HL-60 (cell line): ENCODE measurements at regions not wholly inside any gene's neighbourhood (a gene's known extent, or its start where the extent isn't known, plus 50 kb on each side); places are given as distances from the start of the nearest gene placed in this dataset.

Experiments
- DNase-seq, 2 experiments: peaks; one replicate each; pipeline ENCODE4 v3.0.0-alpha.2; 2010 to 2020; ENCODE audit warnings: low read depth in 1 of 2, low spot score in 1 of 2
- H3K27ac ChIP-seq: fragments of 250-450 bp; sonication (Bioruptor Pico); replicated peaks from 2 replicates; pipeline ENCODE4 v1.5.1; 2020; ENCODE audit warnings: mild to moderate bottlenecking, moderate library complexity
- H3K27me3 ChIP-seq: fragments of 250-450 bp; sonication (Bioruptor Pico); 2 replicates; pipeline ENCODE4 v1.5.1; 2021; ENCODE audit warnings: mild to moderate bottlenecking, moderate library complexity; ENCODE audit not compliant: insufficient read depth, poor library complexity, severe bottlenecking
- H3K4me3 ChIP-seq: replicated peaks from 2 replicates; pipeline ENCODE4 v1.5.1; 2011; ENCODE audit warnings: mild to moderate bottlenecking, control low read depth, low read length; ENCODE audit not compliant: insufficient read depth
- GABPA ChIP-seq: IDR thresholded peaks from 2 replicates; pipeline ENCODE4 v1.6.1; 2012; ENCODE audit warnings: low read depth
- POLR2AphosphoS5 ChIP-seq: IDR thresholded peaks from 2 replicates; pipeline ENCODE4 v1.6.1; 2012; ENCODE audit warnings: low read depth
- SPI1 ChIP-seq: IDR thresholded peaks from 2 replicates; pipeline ENCODE4 v1.6.1; 2012; ENCODE audit warnings: low read depth, mild to moderate bottlenecking, borderline replicate concordance
- TF ChIP-seq, protein P1 (sequence below): IDR thresholded peaks from 2 replicates; pipeline ENCODE4 v1.6.1; 2012; ENCODE audit warnings: low read depth; ENCODE audit not compliant: insufficient replicate concordance
- TF ChIP-seq, protein P2 (sequence below): IDR thresholded peaks from one replicate; pipeline ENCODE4 v1.5.1; 2011; ENCODE audit warnings: low read length, control low read depth, inconsistent platforms; ENCODE audit not compliant: insufficient read depth

DNA sequence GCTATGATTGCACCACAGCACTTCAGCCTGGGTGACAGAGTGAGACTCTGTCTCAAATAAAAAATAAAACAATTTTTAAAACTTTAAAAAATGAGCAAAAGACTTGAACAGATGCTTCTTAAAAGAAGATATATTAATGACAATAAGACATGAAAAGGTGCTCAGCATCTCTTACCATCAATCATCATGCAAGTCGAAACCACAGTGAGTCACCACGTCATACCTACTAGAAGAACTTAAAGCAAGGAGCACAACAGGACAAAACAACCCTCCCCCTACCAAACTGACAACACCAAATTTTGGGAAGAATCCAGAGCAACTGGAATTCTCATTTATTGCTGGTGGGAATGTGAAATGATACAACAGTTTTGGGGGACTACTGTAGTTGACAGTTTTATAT is 251.6 kb downstream of the BCL2 start:
- TF ChIP-seq GABPA = no peak
- TF ChIP-seq POLR2AphosphoS5 = no peak
- TF ChIP-seq SPI1 = no peak
- TF ChIP-seq, protein P1, sequence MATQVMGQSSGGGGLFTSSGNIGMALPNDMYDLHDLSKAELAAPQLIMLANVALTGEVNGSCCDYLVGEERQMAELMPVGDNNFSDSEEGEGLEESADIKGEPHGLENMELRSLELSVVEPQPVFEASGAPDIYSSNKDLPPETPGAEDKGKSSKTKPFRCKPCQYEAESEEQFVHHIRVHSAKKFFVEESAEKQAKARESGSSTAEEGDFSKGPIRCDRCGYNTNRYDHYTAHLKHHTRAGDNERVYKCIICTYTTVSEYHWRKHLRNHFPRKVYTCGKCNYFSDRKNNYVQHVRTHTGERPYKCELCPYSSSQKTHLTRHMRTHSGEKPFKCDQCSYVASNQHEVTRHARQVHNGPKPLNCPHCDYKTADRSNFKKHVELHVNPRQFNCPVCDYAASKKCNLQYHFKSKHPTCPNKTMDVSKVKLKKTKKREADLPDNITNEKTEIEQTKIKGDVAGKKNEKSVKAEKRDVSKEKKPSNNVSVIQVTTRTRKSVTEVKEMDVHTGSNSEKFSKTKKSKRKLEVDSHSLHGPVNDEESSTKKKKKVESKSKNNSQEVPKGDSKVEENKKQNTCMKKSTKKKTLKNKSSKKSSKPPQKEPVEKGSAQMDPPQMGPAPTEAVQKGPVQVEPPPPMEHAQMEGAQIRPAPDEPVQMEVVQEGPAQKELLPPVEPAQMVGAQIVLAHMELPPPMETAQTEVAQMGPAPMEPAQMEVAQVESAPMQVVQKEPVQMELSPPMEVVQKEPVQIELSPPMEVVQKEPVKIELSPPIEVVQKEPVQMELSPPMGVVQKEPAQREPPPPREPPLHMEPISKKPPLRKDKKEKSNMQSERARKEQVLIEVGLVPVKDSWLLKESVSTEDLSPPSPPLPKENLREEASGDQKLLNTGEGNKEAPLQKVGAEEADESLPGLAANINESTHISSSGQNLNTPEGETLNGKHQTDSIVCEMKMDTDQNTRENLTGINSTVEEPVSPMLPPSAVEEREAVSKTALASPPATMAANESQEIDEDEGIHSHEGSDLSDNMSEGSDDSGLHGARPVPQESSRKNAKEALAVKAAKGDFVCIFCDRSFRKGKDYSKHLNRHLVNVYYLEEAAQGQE = no peak
- TF ChIP-seq, protein P2, sequence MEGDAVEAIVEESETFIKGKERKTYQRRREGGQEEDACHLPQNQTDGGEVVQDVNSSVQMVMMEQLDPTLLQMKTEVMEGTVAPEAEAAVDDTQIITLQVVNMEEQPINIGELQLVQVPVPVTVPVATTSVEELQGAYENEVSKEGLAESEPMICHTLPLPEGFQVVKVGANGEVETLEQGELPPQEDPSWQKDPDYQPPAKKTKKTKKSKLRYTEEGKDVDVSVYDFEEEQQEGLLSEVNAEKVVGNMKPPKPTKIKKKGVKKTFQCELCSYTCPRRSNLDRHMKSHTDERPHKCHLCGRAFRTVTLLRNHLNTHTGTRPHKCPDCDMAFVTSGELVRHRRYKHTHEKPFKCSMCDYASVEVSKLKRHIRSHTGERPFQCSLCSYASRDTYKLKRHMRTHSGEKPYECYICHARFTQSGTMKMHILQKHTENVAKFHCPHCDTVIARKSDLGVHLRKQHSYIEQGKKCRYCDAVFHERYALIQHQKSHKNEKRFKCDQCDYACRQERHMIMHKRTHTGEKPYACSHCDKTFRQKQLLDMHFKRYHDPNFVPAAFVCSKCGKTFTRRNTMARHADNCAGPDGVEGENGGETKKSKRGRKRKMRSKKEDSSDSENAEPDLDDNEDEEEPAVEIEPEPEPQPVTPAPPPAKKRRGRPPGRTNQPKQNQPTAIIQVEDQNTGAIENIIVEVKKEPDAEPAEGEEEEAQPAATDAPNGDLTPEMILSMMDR = no peak
- Histone ChIP-seq H3K27me3 (no peaks in the 10 kb centered on the region), H3K27ac (no peak overlapping the region), H3K4me3 (no peak overlapping the region)
- no peak for DNase-seq

DNA sequence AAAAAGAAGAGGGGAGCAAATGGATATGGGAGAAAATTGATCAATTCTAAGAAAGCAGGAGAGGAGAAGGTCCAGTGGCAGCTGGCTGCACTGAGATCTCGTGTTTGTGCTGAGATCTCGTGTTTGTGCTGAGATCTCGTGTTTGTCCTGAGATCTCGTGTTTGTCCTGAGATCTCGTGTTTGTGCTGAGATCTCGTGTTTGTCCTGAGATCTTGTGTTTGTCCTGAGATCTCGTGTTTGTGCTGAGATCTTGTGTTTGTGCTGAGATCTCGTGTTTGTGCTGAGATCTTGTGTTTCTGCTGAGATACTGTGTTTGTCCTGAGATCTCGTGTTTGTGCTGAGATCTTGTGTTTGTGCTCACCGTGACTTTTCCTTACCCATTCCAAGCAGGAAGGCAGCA is 254.4 kb downstream of the BCL2 start:
- TF ChIP-seq, protein P1 = no peak
- TF ChIP-seq GABPA (no peak), SPI1 (no peak)
- TF ChIP-seq, protein P2 = no peak
- no peak overlapping the region for H3K27ac ChIP-seq
- no peak for DNase-seq
- H3K4me3 ChIP-seq = no peak overlapping the region
- no peaks in the 10 kb centered on the region for H3K27me3 ChIP-seq

DNA sequence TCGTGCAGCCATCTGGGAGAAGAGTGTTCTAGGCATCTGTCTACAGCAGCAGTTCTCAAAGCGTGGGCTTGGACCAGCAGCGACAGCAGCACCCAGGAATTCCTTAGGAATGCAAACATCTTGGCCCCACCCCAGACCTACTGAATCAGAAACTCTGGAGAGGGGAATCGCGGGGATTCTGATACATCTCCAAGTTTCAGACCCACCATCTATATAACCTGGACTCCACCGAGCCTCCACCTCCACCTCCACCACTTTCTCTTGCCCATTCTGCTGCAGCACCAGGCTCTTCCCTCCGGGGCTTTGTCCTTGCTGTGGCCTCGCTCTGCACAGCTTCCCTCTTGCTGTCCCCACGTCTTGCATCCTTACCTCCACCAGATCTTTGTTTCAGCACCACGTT is 256.4 kb downstream of the BCL2 start:
- no peak for DNase-seq
- Histone ChIP-seq H3K27me3 (no peaks in the 10 kb centered on the region), H3K27ac (no peak overlapping the region), H3K4me3 (no peak overlapping the region)
- no peak for TF ChIP-seq POLR2AphosphoS5
- no peak for TF ChIP-seq SPI1

DNA sequence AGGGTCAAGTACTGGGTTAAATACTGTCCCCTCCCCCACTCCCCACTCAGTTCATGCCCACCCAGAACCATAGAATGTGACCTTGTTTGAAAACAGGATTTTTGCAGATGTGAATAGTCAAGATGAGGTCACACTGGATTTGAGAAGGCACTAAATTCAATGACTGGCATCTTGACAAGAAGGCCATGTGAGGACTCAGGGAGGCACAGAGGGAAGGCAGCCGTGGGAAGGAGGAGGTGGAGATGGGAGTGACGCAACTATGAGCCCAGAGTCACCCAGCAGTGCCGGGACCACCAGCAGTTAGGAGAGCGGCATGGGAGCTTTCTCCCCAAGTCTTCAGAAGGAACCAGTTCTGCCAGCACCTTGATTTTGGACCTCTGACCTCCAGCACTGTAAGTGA is 257.3 kb downstream of the BCL2 start:
- Histone ChIP-seq H3K27ac (no peak overlapping the region), H3K4me3 (no peak overlapping the region), H3K27me3 (no peaks in the 10 kb centered on the region)
- no peak for DNase-seq
- TF ChIP-seq SPI1 (no peak), GABPA (no peak), POLR2AphosphoS5 (no peak)
- TF ChIP-seq, protein P2 = no peak
